Aorta (tissue), 5 donors: ENCODE measurements at regions not wholly inside any gene's neighbourhood (a gene's known extent, or its start where the extent isn't known, plus 50 kb on each side); places are given as distances from the start of the nearest gene placed in this dataset.

Source experiments
- ATAC-seq: fragments of 200-7000 bp; cut with Tn5 transposase; one replicate; pipeline ENCODE4 v1.9.1; 2022; ENCODE audit warnings: moderate library complexity; ENCODE audit not compliant: low FRiP score
- DNase-seq, 2 donors: peaks; one replicate each; pipeline ENCODE4 v3.0.0-alpha.2; 2020
- H3K27ac ChIP-seq, 2 donors: one replicate each; pipeline ENCODE4 v1.5.1; 2013; ENCODE audit warnings: low read length in 2 of 2, mild to moderate bottlenecking in 2 of 2, moderate library complexity in 2 of 2, control low read depth in 1 of 2, inconsistent platforms in 1 of 2, low read depth in 1 of 2
- H3K27me3 ChIP-seq, 2 donors: one replicate each; pipeline ENCODE4 v1.6.1; 2013; ENCODE audit warnings: control low read depth in 1 of 2, low read length in 1 of 2, mild to moderate bottlenecking in 1 of 2, moderate library complexity in 1 of 2; ENCODE audit not compliant: insufficient read depth in 2 of 2, control insufficient read depth in 1 of 2
- H3K36me3 ChIP-seq, 2 donors: one replicate each; pipeline ENCODE4 v1.6.1; 2013; ENCODE audit warnings: control low read depth in 1 of 2, low read length in 1 of 2, mild to moderate bottlenecking in 1 of 2; ENCODE audit not compliant: insufficient read depth in 2 of 2, control insufficient read depth in 1 of 2
- H3K4me1 ChIP-seq, 2 donors: one replicate each; pipeline ENCODE4 v1.6.1; 2013; ENCODE audit warnings: low read length in 2 of 2, control low read depth in 1 of 2, mild to moderate bottlenecking in 1 of 2, moderate library complexity in 1 of 2; ENCODE audit not compliant: insufficient read depth in 2 of 2, control insufficient read depth in 1 of 2
- H3K4me3 ChIP-seq, 2 donors: one replicate each; pipeline ENCODE4 v1.5.1; 2013; ENCODE audit warnings: low read length in 2 of 2, control low read depth in 1 of 2, mild to moderate bottlenecking in 1 of 2
- H3K9me3 ChIP-seq: one replicate; pipeline ENCODE4 v1.6.1; 2013; ENCODE audit warnings: mild to moderate bottlenecking, low read length; ENCODE audit not compliant: control insufficient read depth
- WGBS, 2 donors: extraction: QIAGEN DNeasy Blood & Tissue Kit; methylation state at CpG; one replicate each; pipeline ENCODE4 v1.1.7; 2013; 5-methylcytosine and 5-hydroxymethylcytosine counted together
- intact Hi-C, 2 donors: fragments of 100-400 bp; cut with DNase I; formaldehyde crosslinking; loops; one replicate each; pipeline versions ENCODE4 v1.14.2 to v1.15.0; 2022
- donor health status: healthy with polysubstance abuse.
- donor health status: Bipolar disorder and iron deficiency.
- donor health status: DM: no; HTN: no; CAD: no.
- donor health status: DM: no; HTN: no; CAD: no.
- donor health status: DM: yes; HTN: yes; CAD: no.

- no peaks in the 10 kb centered on the region for H3K4me1 ChIP-seq
- no peaks in the 10 kb centered on the region for H3K36me3 ChIP-seq
- no peak for ATAC-seq
- no peak overlapping the region for H3K27ac ChIP-seq
- 42 to 52% methylated on average over 5 of the region's 5 CpGs for WGBS, 2 donors
- H3K4me3 ChIP-seq, result no peak overlapping the region
- no peaks in the 10 kb centered on the region for H3K9me3 ChIP-seq
- intact Hi-C loops, result no loop called here
- no peak for DNase-seq
- H3K27me3 ChIP-seq, result no peaks in the 10 kb centered on the region
Measured at GRCh38 chr9:118782790-118783463, 586.3 kb downstream of the BRINP1 start.

- Histone ChIP-seq H3K27ac (no peak overlapping the region), H3K4me3 (no peak overlapping the region), H3K36me3 (no peaks in the 10 kb centered on the region), H3K27me3 (no peaks in the 10 kb centered on the region), H3K9me3 (no peaks in the 10 kb centered on the region), H3K4me1 (no peaks in the 10 kb centered on the region)
- no peak for DNase-seq
- ATAC-seq, result no peak
- 88 to 91% methylated on average over 3 of the region's 3 CpGs for WGBS, 2 donors
- intact Hi-C loops, result no loop called here
Measured at GRCh38 chr9:118784033-118784432, 585.2 kb downstream of the BRINP1 start.

GRCh38 chr9:118785456-118785855 lies 583.8 kb downstream of the BRINP1 start:
- no peak for DNase-seq
- intact Hi-C loops, result no loop called here
- ATAC-seq, result no peak
- Histone ChIP-seq H3K27ac (no peak overlapping the region), H3K4me1 (no peaks in the 10 kb centered on the region), H3K36me3 (no peaks in the 10 kb centered on the region), H3K27me3 (no peaks in the 10 kb centered on the region), H3K9me3 (no peaks in the 10 kb centered on the region), H3K4me3 (no peak overlapping the region)
- WGBS, 2 donors, result 79 to 83% methylated on average over 7 of the region's 7 CpGs

- H3K4me3 ChIP-seq, result no peak overlapping the region
- intact Hi-C loops, result no loop called here
- H3K27ac ChIP-seq, result no peak overlapping the region
- DNase-seq (no peak), ATAC-seq (peak; percentile 22)
- WGBS, 2 donors, result 58 to 60% methylated on average over 3 of the region's 3 CpGs
- no peaks in the 10 kb centered on the region for H3K36me3 ChIP-seq
- no peaks in the 10 kb centered on the region for H3K9me3 ChIP-seq
- H3K27me3 ChIP-seq, result no peaks in the 10 kb centered on the region
- no peaks in the 10 kb centered on the region for H3K4me1 ChIP-seq
Measured at GRCh38 chr9:118786877-118787276, 582.4 kb downstream of the BRINP1 start.

GRCh38 chr9:118809160-118809625 lies 560.0 kb downstream of the BRINP1 start:
- 59 to 67% methylated on average over 33 to 47 of the region's 47 CpGs for WGBS, 2 donors
- H3K36me3 ChIP-seq, result no peaks in the 10 kb centered on the region
- H3K4me1 ChIP-seq, result no peaks in the 10 kb centered on the region
- H3K27ac ChIP-seq, result no peak overlapping the region
- ATAC-seq (no peak), DNase-seq (no peak)
- H3K27me3 ChIP-seq, result no peaks in the 10 kb centered on the region
- no peaks in the 10 kb centered on the region for H3K9me3 ChIP-seq
- H3K4me3 ChIP-seq, result no peak overlapping the region
- intact Hi-C loops, result no loop called here

GRCh38 chr9:118829334-118829733 lies 539.9 kb downstream of the BRINP1 start:
- Histone ChIP-seq H3K4me3 (no peak overlapping the region), H3K9me3 (no peaks in the 10 kb centered on the region), H3K36me3 (no peaks in the 10 kb centered on the region), H3K4me1 (no peaks in the 10 kb centered on the region), H3K27ac (no peak overlapping the region), H3K27me3 (no peaks in the 10 kb centered on the region)
- DNase-seq (no peak), ATAC-seq (peak; percentile 59)
- intact Hi-C loops, result loop anchor here (2.0 to 5.0 kb wide), 3 partner anchors 307 to 459 kb away; no protein-coding TSS in a partner anchor

- ATAC-seq, result no peak
- H3K27me3 ChIP-seq, result no peaks in the 10 kb centered on the region
- 85 to 87% methylated on average over 5 of the region's 5 CpGs for WGBS, 2 donors
Measured at GRCh38 chr9:118832371-118832770, 536.9 kb downstream of the BRINP1 start.

GRCh38 chr9:118836891-118837290 lies 532.3 kb downstream of the BRINP1 start:
- DNase-seq, result no peak
- intact Hi-C loops, result no loop called here
- no peaks in the 10 kb centered on the region for H3K36me3 ChIP-seq
- H3K27ac ChIP-seq, result no peak overlapping the region
- no peak overlapping the region for H3K4me3 ChIP-seq
- ATAC-seq, result peak; percentile 54
- WGBS, 2 donors, result 13 to 15% methylated on average over 2 of the region's 2 CpGs
- H3K4me1 ChIP-seq, result no peaks in the 10 kb centered on the region
- no peaks in the 10 kb centered on the region for H3K27me3 ChIP-seq
- no peaks in the 10 kb centered on the region for H3K9me3 ChIP-seq

More at GRCh38 chr9:118832371-118832770, 536.9 kb downstream of the BRINP1 start:
- Histone ChIP-seq H3K4me3 (no peak overlapping the region), H3K27ac (no peak overlapping the region), H3K9me3 (no peaks in the 10 kb centered on the region), H3K4me1 (no peaks in the 10 kb centered on the region), H3K36me3 (no peaks in the 10 kb centered on the region)
- DNase-seq, result no peak
- intact Hi-C loops, result no loop called here

- DNase-seq, result no peak
- WGBS, 2 donors, result 55 to 68% methylated on average over 6 of the region's 6 CpGs
- no peak overlapping the region for H3K4me3 ChIP-seq
- H3K36me3 ChIP-seq, result no peaks in the 10 kb centered on the region
- no peaks in the 10 kb centered on the region for H3K27me3 ChIP-seq
- H3K9me3 ChIP-seq, result no peaks in the 10 kb centered on the region
- no peaks in the 10 kb centered on the region for H3K4me1 ChIP-seq
- no peak overlapping the region for H3K27ac ChIP-seq
- intact Hi-C loops, result no loop called here
- ATAC-seq, result no peak
Measured at GRCh38 chr9:118871531-118871930, 497.7 kb downstream of the BRINP1 start.
